A549 (cell line): ENCODE measurements at regions not wholly inside any gene's neighbourhood (a gene's known extent, or its start where the extent isn't known, plus 50 kb on each side); places are given as distances from the start of the nearest gene placed in this dataset.

Source experiments
- ATAC-seq, 2 experiments: fragments of 200-7000 bp in 1 of 2; fragments of >200 bp in 1 of 2; cut with Nextera tagmentation in 1 of 2; cut with Tn5 transposase in 1 of 2; 3 replicates each; pipeline versions ENCODE4 v1.8.0 to v1.9.1; 2018 to 2020; ENCODE audit warnings: mild to moderate bottlenecking in 1 of 2, moderate library complexity in 1 of 2
- CTCF ChIA-PET: fragments of 300-600 bp; sonication (Branson Sonifier 250); formaldehyde crosslinking; extraction: SDS; loops from one replicate; lab custom pipeline; 2021; ENCODE audit warnings: antibody characterized with exemption, inconsistent platforms; lab: Yijun Ruan, JAX
- POLR2A ChIA-PET: fragments of 350-600 bp; formaldehyde crosslinking; extraction: SDS; loops from one replicate; lab custom pipeline; 2021; ENCODE audit warnings: antibody characterized with exemption, inconsistent platforms; lab: Yijun Ruan, JAX
- DNase-seq, 2 experiments: peaks; one replicate each; pipeline versions ENCODE4 v3.0.0 to v3.0.0-alpha.2; 2011 to 2016; ENCODE audit warnings: low read depth in 1 of 2, low spot score in 1 of 2
- FAIRE-seq: peaks from 2 replicates; lab custom pipeline; 2011; peaks lifted over from hg19 to GRCh38; lab: Jason Lieb, UNC
- H3K27ac ChIP-seq, 2 experiments: fragments of >200 bp; sonication (Bioruptor Twin); formaldehyde crosslinking; 3 replicates each; pipeline ENCODE4 v1.5.1; 2016 to 2017
- H3K4me1 ChIP-seq: fragments of >200 bp; sonication (Bioruptor Twin); formaldehyde crosslinking; 3 replicates; pipeline ENCODE4 v1.6.1; 2016
- H3K4me2 ChIP-seq: fragments of >200 bp; sonication (Bioruptor Twin); formaldehyde crosslinking; 3 replicates; pipeline ENCODE4 v1.6.1; 2016
- H3K4me3 ChIP-seq: fragments of >200 bp; sonication (Bioruptor Twin); formaldehyde crosslinking; 3 replicates; pipeline ENCODE4 v1.5.1; 2016
- H3K9me3 ChIP-seq: fragments of >200 bp; sonication (Bioruptor Twin); formaldehyde crosslinking; 3 replicates; pipeline ENCODE4 v1.6.1; 2016
- ATOH8 ChIP-seq: fragments of 250-450 bp; sonication (Bioruptor Pico); IDR thresholded peaks from 2 replicates; pipeline ENCODE4 v1.5.0; 2020; ENCODE audit warnings: low read depth, mild to moderate bottlenecking, moderate library complexity
- BCL3 ChIP-seq: fragments of >200 bp; sonication (Bioruptor Twin); formaldehyde crosslinking; IDR thresholded peaks from 3 replicates; pipeline ENCODE4 v1.6.1; 2016
- BHLHE40 ChIP-seq: IDR thresholded peaks from 2 replicates; pipeline ENCODE4 v1.6.1; 2012; ENCODE audit warnings: low read depth, low read length, inconsistent platforms
- CBX2 ChIP-seq: fragments of 200-600 bp; sonication (generic); IDR thresholded peaks from 2 replicates; pipeline ENCODE4 v1.6.1; 2016; ENCODE audit warnings: low read depth, mild to moderate bottlenecking, borderline replicate concordance
- E2F6 ChIP-seq: IDR thresholded peaks from 2 replicates; pipeline ENCODE4 v1.6.1; 2012; ENCODE audit warnings: low read depth, borderline replicate concordance
- EP300 ChIP-seq, 2 experiments: fragments of >200 bp; sonication (Bioruptor Twin); formaldehyde crosslinking; IDR thresholded peaks; 2 replicates in 1 of 2; 3 replicates in 1 of 2; pipeline ENCODE4 v1.6.1; 2016 to 2017
- ESRRA ChIP-seq: fragments of 150-350 bp; IDR thresholded peaks from 2 replicates; pipeline ENCODE4 v1.6.1; 2014; ENCODE audit warnings: mild to moderate bottlenecking, low read length, borderline replicate concordance
- FOSB ChIP-seq: fragments of 250-450 bp; sonication (Bioruptor Pico); IDR thresholded peaks from 2 replicates; pipeline ENCODE4 v1.5.0; 2020; ENCODE audit warnings: mild to moderate bottlenecking, moderate library complexity
- FOXS1 ChIP-seq: fragments of 250-450 bp; sonication (Bioruptor Pico); IDR thresholded peaks from 2 replicates; pipeline ENCODE4 v1.5.0; 2020; ENCODE audit warnings: mild to moderate bottlenecking, moderate library complexity
- HOXB13 ChIP-seq: fragments of 250-450 bp; sonication (Bioruptor Pico); IDR thresholded peaks from 2 replicates; pipeline ENCODE4 v1.5.0; 2020; ENCODE audit warnings: low read depth, mild to moderate bottlenecking, moderate library complexity
- HOXB5 ChIP-seq: fragments of 250-450 bp; sonication (Bioruptor Pico); IDR thresholded peaks from 2 replicates; pipeline ENCODE4 v1.5.0; 2020; ENCODE audit warnings: mild to moderate bottlenecking, moderate library complexity
- JUN ChIP-seq, 2 experiments: fragments of >200 bp; sonication (Bioruptor Twin); formaldehyde crosslinking; IDR thresholded peaks; 2 replicates in 1 of 2; 3 replicates in 1 of 2; pipeline ENCODE4 v1.6.1; 2016 to 2017
- KDM5A ChIP-seq: fragments of 200-600 bp; sonication (generic); IDR thresholded peaks from 2 replicates; pipeline ENCODE4 v1.6.1; 2016; ENCODE audit warnings: antibody characterized with exemption, mild to moderate bottlenecking
- MAX ChIP-seq: IDR thresholded peaks from 2 replicates; pipeline ENCODE4 v1.6.1; 2012
- MAZ ChIP-seq: fragments of 150-350 bp; IDR thresholded peaks from 2 replicates; pipeline ENCODE4 v1.6.1; 2014; ENCODE audit warnings: antibody characterized with exemption, low read depth, low read length, borderline replicate concordance
- MYC ChIP-seq: IDR thresholded peaks from 2 replicates; pipeline ENCODE4 v1.6.1; 2012; ENCODE audit warnings: mild to moderate bottlenecking, inconsistent platforms, low read length, improper control_type of control experiment, borderline replicate concordance
- PHF8 ChIP-seq: fragments of 200-600 bp; sonication (generic); IDR thresholded peaks from 2 replicates; pipeline ENCODE4 v1.6.1; 2016; ENCODE audit warnings: low read depth, mild to moderate bottlenecking, antibody characterized with exemption, moderate library complexity, borderline replicate concordance
- POLR2AphosphoS2 ChIP-seq: conservative IDR thresholded peaks from 2 replicates; pipeline ENCODE4 v1.6.1; 2012; ENCODE audit warnings: low read length, improper control_type of control experiment, inconsistent platforms
- RAD21 ChIP-seq, 2 experiments: fragments of >200 bp in 1 of 2; sonication (Bioruptor Twin) in 1 of 2; formaldehyde crosslinking in 1 of 2; IDR thresholded peaks in 1 of 2; conservative IDR thresholded peaks in 1 of 2; 2 replicates in 1 of 2; 3 replicates in 1 of 2; pipeline ENCODE4 v1.6.1; 2012 to 2018; ENCODE audit warnings: inconsistent platforms in 1 of 2
- RARB ChIP-seq: fragments of 250-450 bp; sonication (Bioruptor Pico); IDR thresholded peaks from 2 replicates; pipeline ENCODE4 v1.8.0; 2021; ENCODE audit warnings: mild to moderate bottlenecking, moderate library complexity
- RNF2 ChIP-seq: fragments of 200-600 bp; sonication (generic); IDR thresholded peaks from 2 replicates; pipeline ENCODE4 v1.6.1; 2016; ENCODE audit warnings: low read depth, mild to moderate bottlenecking, antibody characterized with exemption, moderate library complexity, borderline replicate concordance
- SREBF2 ChIP-seq: fragments of 450-650 bp; IDR thresholded peaks from 2 replicates; pipeline ENCODE4 v1.6.1; 2014; ENCODE audit warnings: mild to moderate bottlenecking, moderate library complexity
- TFCP2L1 ChIP-seq: fragments of 250-450 bp; sonication (Bioruptor Pico); IDR thresholded peaks from 2 replicates; pipeline ENCODE4 v1.5.0; 2021; ENCODE audit warnings: mild to moderate bottlenecking
- ZNF302 ChIP-seq: fragments of 250-450 bp; sonication (Bioruptor Pico); IDR thresholded peaks from 2 replicates; pipeline ENCODE4 v1.9.0; 2021; ENCODE audit warnings: inconsistent platforms, mild to moderate bottlenecking, moderate library complexity
- ZSCAN20 ChIP-seq: fragments of 250-450 bp; sonication (Bioruptor Pico); IDR thresholded peaks from 2 replicates; pipeline ENCODE4 v1.8.0; 2022; ENCODE audit warnings: mild to moderate bottlenecking, moderate library complexity
- WGBS: methylation state at CpG from one replicate; pipeline ENCODE4 v1.1.6; 2017; ENCODE audit errors: missing lambda C conversion rate; 5-methylcytosine and 5-hydroxymethylcytosine counted together

- Histone ChIP-seq H3K9me3 (no peaks in the 10 kb centered on the region), H3K4me2 (no peak overlapping the region), H3K4me3 (no peak overlapping the region), H3K27ac (no peak overlapping the region), H3K4me1 (no peaks in the 10 kb centered on the region)
- ATAC-seq (no peak), DNase-seq (no peak), FAIRE-seq (no peak)
- ChIA-PET CTCF (interaction anchor here (1.6 kb wide), 1 partner anchor 17 kb away, joined by 3 read pairs; no protein-coding TSS in a partner anchor), POLR2A (no interaction called here)
- WGBS = 0% methylated on average over 1 of the region's 1 CpG
- TF ChIP-seq PHF8 (no peak), ATOH8 (no peak), ESRRA (no peak), FOSB (CRISPR knock-in tag) (no peak), HOXB5 (CRISPR knock-in tag) (no peak), EP300 (IDR thresholded peaks at IDR 0.05) (no peak), E2F6 (no peak), RARB (CRISPR knock-in tag) (no peak), ZSCAN20 (no peak), JUN (IDR thresholded peaks at IDR 0.05) (no peak), HOXB13 (CRISPR knock-in tag) (no peak), RNF2 (no peak), KDM5A (no peak), MAX (no peak), BHLHE40 (no peak), TFCP2L1 (CRISPR knock-in tag) (no peak)
Observed at GRCh38 chr3:8400911-8401310, 100.7 kb upstream of the LMCD1 start.

- whole genome bisulfite sequencing = 79% methylated on average over 1 of the region's 1 CpG
- H3K4me3 ChIP-seq = no peak overlapping the region
- peaks cover 8% of the 10 kb centered on the region; the same call in 2 of the 3 replicates for H3K9me3 ChIP-seq
- no peaks in the 10 kb centered on the region for H3K4me1 ChIP-seq
- CTCF ChIA-PET = interaction anchor here (1.2 to 1.4 kb wide), 2 partner anchors 12 to 13 kb away, joined by 3 to 4 read pairs; no protein-coding TSS in a partner anchor
- TF ChIP-seq POLR2AphosphoS2 (no peak), RAD21 (conservative IDR thresholded peaks at IDR 0.05 in 1 of 2, IDR thresholded peaks at IDR 0.05 in 1 of 2) (no peak), CBX2 (no peak), ZNF302 (CRISPR knock-in tag) (no peak), FOSB (CRISPR knock-in tag) (no peak), RARB (CRISPR knock-in tag) (no peak), MYC (no peak), BCL3 (no peak), SREBF2 (no peak), EP300 (IDR thresholded peaks at IDR 0.05) (no peak), FOXS1 (CRISPR knock-in tag) (no peak), MAZ (no peak)
- TF ChIP-seq, all 56 proteins: peak for 0
- POLR2A ChIA-PET = interaction anchor here (0.5 kb wide), 1 partner anchor 10 kb away, joined by 4 read pairs; no protein-coding TSS in a partner anchor
- FAIRE-seq (no peak), ATAC-seq (no peak), DNase-seq (no peak)
- no peak overlapping the region for H3K4me2 ChIP-seq
- no peak overlapping the region for H3K27ac ChIP-seq
Observed at GRCh38 chr3:8403996-8404395, 97.6 kb upstream of the LMCD1 start.
